DMS79 treated with DMSO at 0.1 percent for 48 hours (cell line): ENCODE measurements at regions not wholly inside any gene's neighbourhood (a gene's known extent, or its start where the extent isn't known, plus 50 kb on each side); places are given as distances from the start of the nearest gene placed in this dataset.

Experiments used
- DNase-seq: peaks from one replicate; lab custom pipeline; 2025; lab: John Stamatoyannopoulos, UW

GRCh38 chr4:152159773-152160172 lies 376.1 kb downstream of the FBXW7 start:
- DNase-seq, result no peak

DNA sequence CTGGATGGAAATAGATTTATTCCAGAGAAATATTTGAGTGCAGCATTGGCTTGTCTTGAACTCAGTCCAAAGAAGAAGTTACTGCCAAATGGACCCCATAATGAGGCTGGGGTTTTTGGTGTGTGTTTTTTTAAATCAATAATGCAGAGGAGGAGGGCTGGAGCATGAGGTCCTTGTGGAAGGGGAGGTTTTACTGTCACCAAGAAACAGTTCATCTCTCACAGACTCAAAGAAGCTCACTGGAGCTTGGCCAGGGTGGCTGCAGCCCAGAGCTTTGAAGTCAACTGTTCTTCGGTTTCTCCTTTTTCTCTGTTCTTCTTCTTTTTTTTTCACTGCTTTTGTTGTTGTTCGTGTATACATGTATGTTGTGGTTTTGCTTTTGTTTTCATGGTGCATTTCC lies 377.7 kb downstream of the FBXW7 start:
- no peak for DNase-seq

DNA sequence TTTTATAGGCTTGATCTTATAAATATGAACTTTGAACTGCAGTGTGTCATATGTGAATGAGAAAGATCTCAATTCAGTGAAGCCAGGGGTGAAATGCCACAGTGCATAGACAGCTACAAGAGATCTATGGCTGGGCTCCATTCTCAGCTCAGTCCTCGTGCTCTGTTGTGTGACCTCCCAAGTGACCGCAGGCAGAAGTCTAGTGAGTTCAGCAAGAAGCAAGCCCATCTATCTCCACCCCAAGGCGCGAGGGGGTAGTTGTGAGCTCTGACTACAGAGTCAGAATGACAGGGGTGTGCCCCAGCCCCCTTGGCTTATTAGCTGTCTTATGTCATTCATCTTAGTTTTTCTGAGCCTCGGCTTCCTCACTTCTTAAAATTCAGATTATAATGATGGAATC lies 378.3 kb downstream of the FBXW7 start:
- no peak for DNase-seq

GRCh38 chr4:152156442-152156841 lies 379.4 kb downstream of the FBXW7 start:
- no peak for DNase-seq

DNA sequence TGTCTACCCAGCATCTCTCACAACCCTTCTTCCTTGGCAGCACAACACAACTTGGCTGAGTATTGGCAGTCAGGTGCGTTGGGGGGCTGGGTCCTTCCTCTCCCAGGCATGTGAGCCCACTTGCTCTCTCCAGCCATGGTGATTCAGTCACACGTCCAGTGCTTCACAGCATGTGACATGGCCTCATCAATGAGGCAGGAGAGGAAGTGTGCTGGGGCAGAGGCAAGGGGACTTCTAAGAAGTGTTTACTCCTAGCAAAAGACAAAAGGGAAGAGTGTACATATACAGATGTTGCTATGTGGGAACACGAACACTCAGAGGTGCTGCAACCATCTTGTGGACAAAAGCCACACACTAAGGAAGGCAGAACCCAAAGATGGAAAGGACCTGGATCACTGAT lies 380.8 kb downstream of the FBXW7 start:
- DNase-seq, result no peak

- DNase-seq, result no peak
Observed at GRCh38 chr4:152154433-152154832, 381.5 kb downstream of the FBXW7 start.

DNA sequence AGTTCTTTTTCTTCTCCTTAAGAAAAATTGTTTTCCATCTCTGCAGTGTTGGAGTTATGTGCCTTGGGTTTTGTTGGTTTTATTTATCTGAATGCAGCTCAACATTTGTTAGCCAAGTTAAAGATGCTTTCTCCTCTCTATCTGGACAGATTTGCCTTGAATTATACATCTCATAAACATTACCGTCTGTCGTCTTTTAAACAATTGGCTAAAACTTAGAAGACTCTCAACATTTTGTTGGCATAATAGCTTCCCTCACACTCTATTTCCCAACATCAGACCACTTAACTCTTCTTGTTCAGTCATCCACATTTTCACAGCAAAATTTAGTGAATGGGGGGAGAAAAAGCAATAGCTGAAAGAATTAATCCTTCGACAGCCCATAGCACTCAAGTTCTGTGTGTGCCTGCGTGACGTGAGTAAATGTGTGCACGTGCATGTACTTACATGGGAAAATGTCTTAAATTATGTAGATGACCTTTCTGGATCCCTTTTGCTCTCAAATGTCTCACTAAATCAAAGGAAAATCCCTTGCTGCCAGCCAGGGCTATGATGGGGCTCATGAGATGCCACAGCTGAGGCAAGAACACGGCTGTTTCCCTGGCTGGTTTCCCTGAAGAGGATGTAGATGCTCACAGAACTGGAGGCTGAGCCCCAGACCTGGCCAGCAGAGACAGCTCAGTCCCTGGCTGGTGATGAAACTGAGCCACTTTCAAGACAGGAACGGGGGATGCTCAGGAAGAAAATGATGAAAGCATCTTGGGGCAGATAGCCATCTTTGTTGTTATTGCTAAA lies 382.2 kb downstream of the FBXW7 start:
- DNase-seq, result no peak

- DNase-seq, result no peak
Observed at GRCh38 chr4:152150214-152150613, 385.7 kb downstream of the FBXW7 start.

DNA sequence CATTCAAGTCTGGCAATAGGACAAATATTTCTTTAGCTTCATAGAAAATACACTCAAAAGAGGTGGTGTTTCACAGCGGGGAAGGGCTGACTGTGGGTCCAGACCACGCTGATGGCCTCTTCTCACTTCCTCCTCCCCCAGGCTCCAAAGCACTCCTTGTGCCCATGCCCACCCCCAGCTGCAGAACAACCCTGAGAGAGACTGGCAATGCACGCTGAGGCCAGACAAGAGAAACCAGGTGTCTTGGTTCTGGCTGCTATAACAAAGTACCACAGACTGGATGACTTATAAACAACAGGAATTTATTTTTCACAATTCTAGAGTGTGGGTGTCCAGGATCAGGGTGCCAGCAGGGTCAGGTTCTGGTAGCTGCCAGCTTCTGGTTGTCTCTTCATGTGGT lies 386.1 kb downstream of the FBXW7 start:
- no peak for DNase-seq

DNA sequence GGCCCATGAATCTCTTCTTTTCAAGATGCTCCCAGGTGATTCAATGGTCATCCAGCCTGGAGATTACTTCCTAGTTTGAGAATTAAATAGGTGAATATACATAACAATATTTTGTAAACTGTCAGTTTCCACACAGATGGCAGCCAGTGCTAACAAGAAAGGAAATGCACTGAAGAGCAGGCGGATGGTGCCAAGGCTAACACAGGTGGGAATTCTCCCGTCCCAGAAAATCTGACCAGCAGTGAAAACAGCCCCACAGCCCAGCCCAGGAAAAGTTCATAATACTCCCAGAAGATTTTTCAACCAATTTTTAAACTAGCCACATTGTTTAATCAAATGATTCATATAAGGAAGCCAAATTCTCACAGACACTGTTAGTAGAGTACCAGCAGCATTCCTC lies 387.2 kb upstream of the GATB start:
- no peak for DNase-seq

GRCh38 chr4:152146244-152146643 lies 385.4 kb upstream of the GATB start:
- no peak for DNase-seq

GRCh38 chr4:152143806-152144205 lies 383.0 kb upstream of the GATB start:
- no peak for DNase-seq

DNA sequence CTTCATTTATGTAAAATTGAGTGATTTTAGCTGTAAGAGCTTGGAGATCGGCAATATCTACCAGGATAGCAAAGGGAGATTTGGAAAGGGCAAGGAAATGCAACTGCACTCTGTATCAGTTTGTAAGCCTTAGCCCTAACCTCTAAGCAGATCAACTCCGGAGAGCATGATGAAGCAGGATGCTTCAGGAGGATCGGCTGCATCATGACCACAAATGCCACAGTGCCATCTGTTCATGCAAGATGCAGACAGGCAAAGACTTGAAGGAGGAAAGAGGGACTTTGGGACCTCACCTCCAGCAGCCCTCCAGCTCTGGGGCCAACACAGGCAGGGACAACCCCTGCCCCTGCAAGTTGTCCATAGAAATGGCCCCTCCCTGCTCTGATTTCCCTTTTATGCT lies 377.6 kb upstream of the GATB start:
- DNase-seq, result no peak

DNA sequence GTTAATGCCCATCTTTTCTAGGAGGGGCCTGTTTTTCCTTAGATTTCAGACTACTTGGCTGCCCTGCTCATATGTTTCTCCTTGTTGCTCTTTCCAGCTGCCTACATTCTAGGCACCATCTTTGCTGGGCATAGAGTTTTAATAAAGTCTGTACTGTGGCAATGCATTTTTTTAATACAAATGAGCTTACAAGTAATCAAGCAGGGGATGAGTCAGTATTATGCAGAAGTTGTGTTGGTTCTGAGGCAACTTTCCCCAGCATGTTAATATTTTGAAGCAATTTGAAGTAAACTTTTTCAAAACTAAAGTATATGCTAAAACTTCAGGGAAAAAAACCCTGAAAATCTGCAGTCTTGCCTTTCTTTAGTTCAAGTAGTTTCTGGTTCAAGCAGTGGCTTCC lies 372.0 kb upstream of the GATB start:
- DNase-seq, result no peak

GRCh38 chr4:152128356-152128755 lies 367.5 kb upstream of the GATB start:
- no peak for DNase-seq

DNA sequence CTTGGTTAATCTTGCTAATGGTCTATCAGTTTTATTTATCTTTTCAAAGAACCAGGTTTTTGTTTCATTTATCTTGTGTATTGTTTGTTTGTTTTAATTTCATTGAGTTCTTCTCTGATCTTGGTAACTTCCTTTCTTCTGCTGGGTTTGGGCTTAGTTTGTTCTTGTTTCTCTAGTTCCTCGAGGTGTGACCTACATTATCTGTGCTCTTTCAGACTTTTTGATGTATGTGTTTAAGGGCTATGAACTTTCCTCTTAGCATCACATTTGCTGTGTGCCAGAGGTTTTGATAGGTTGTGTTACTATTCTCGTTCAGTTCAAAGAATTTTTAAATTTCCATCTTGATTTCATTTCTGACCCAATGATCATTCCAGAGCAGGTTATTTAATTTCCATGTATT lies 365.4 kb upstream of the GATB start:
- DNase-seq, result no peak

- no peak for DNase-seq
Observed at GRCh38 chr4:152118819-152119553, 358.2 kb upstream of the GATB start.

GRCh38 chr4:152117933-152118507 lies 357.2 kb upstream of the GATB start:
- DNase-seq, result no peak

- no peak for DNase-seq
Observed at GRCh38 chr4:152117520-152117919, 356.7 kb upstream of the GATB start.

GRCh38 chr4:152117054-152117453 lies 356.2 kb upstream of the GATB start:
- no peak for DNase-seq

GRCh38 chr4:152115794-152116193 lies 355.0 kb upstream of the GATB start:
- no peak for DNase-seq

- no peak for DNase-seq
Observed at GRCh38 chr4:152115118-152115517, 354.3 kb upstream of the GATB start.

GRCh38 chr4:152114562-152114961 lies 353.8 kb upstream of the GATB start:
- no peak for DNase-seq
